ENCODE measurements at regions not wholly inside any gene's neighbourhood (a gene's known extent, or its start where the extent isn't known, plus 50 kb on each side); places are given as distances from the start of the nearest gene placed in this dataset.

- Histone ChIP-seq H3K27me3 (ENCODE audit: control insufficient read depth, insufficient read depth, low read length) (no peaks in the 10 kb centered on the region), H3K4me3 (ENCODE audit: low read depth, low read length) (no peak overlapping the region), H3K36me3 (ENCODE audit: control insufficient read depth, insufficient read depth, low read length) (no peaks in the 10 kb centered on the region), H3K27ac (ENCODE audit: insufficient read depth, low read length, poor library complexity, severe bottlenecking) (no peak overlapping the region), H3K9me3 (ENCODE audit: control insufficient read depth in 2 of 2, low read length in 2 of 2) (peaks cover 0 to 2% of the 10 kb centered on the region in 2 experiments), H3K4me1 (ENCODE audit: control insufficient read depth, insufficient read depth, low read length, poor library complexity, severe bottlenecking) (no peaks in the 10 kb centered on the region)
- no peaks in the 10 kb centered on the region for H3K27me3 Mint-ChIP-seq
- no peak overlapping the region for H3K4me3 Mint-ChIP-seq
- no peaks in the 10 kb centered on the region for H3K4me1 Mint-ChIP-seq
- no peaks in the 10 kb centered on the region for H3K36me3 Mint-ChIP-seq
- peaks cover 0 to 13% (median 3%) of the 10 kb centered on the region in 7 donors for H3K9me3 Mint-ChIP-seq
- ATAC-seq (ENCODE audit: low read depth in 2 of 2): no peak
- no peak overlapping the region for H3K27ac Mint-ChIP-seq
- no peak for DNase-seq
These were observed 140.9 kb downstream of the HGF start for GRCh38 chr7:81628951-81629350.

- no peak overlapping the region for H3K4me3 Mint-ChIP-seq
- no peaks in the 10 kb centered on the region for H3K4me1 Mint-ChIP-seq
- H3K36me3 ChIP-seq (ENCODE audit: control insufficient read depth, insufficient read depth, low read length): no peaks in the 10 kb centered on the region
- H3K27ac ChIP-seq (ENCODE audit: insufficient read depth, low read length, poor library complexity, severe bottlenecking): no peak overlapping the region
- H3K36me3 Mint-ChIP-seq: no peaks in the 10 kb centered on the region
- peaks cover 0 to 13% (median 3%) of the 10 kb centered on the region in 7 donors for H3K9me3 Mint-ChIP-seq
- no peak overlapping the region for H3K27ac Mint-ChIP-seq
- H3K27me3 Mint-ChIP-seq: no peaks in the 10 kb centered on the region
- no peaks in the 10 kb centered on the region for H3K4me1 ChIP-seq (ENCODE audit: control insufficient read depth, insufficient read depth, low read length, poor library complexity, severe bottlenecking)
- ATAC-seq (ENCODE audit: low read depth in 2 of 2) (no peak), DNase-seq (no peak)
- no peak overlapping the region for H3K4me3 ChIP-seq (ENCODE audit: low read depth, low read length)
- H3K9me3 ChIP-seq (ENCODE audit: control insufficient read depth in 2 of 2, low read length in 2 of 2): peaks cover 0 to 2% of the 10 kb centered on the region in 2 experiments
- no peaks in the 10 kb centered on the region for H3K27me3 ChIP-seq (ENCODE audit: control insufficient read depth, insufficient read depth, low read length)
These were observed 142.1 kb downstream of the HGF start for GRCh38 chr7:81627536-81628287.

- Mint-ChIP-seq H3K9me3 (peaks cover 0 to 9% (median 4%) of the 10 kb centered on the region in 7 donors), H3K36me3 (no peaks in the 10 kb centered on the region), H3K4me1 (no peaks in the 10 kb centered on the region), H3K27ac (no peak overlapping the region), H3K4me3 (no peak overlapping the region), H3K27me3 (no peaks in the 10 kb centered on the region)
- no peaks in the 10 kb centered on the region for H3K27me3 ChIP-seq (ENCODE audit: control insufficient read depth, insufficient read depth, low read length)
- ATAC-seq (ENCODE audit: low read depth in 2 of 2): no peak
- H3K4me1 ChIP-seq (ENCODE audit: control insufficient read depth, insufficient read depth, low read length, poor library complexity, severe bottlenecking): no peaks in the 10 kb centered on the region
- no peak overlapping the region for H3K4me3 ChIP-seq (ENCODE audit: low read depth, low read length)
- no peak for DNase-seq
- H3K27ac ChIP-seq (ENCODE audit: insufficient read depth, low read length, poor library complexity, severe bottlenecking): no peak overlapping the region
- H3K9me3 ChIP-seq (ENCODE audit: control insufficient read depth in 2 of 2, low read length in 2 of 2): peaks cover 0 to 2% of the 10 kb centered on the region in 2 experiments
- no peaks in the 10 kb centered on the region for H3K36me3 ChIP-seq (ENCODE audit: control insufficient read depth, insufficient read depth, low read length)
These were observed 143.8 kb downstream of the HGF start for GRCh38 chr7:81626008-81626407.

- no peaks in the 10 kb centered on the region for H3K4me1 Mint-ChIP-seq
- H3K27ac Mint-ChIP-seq: no peak overlapping the region
- H3K9me3 Mint-ChIP-seq: peaks cover 0 to 7% (median 3%) of the 10 kb centered on the region in 7 donors
- no peaks in the 10 kb centered on the region for H3K36me3 ChIP-seq (ENCODE audit: control insufficient read depth, insufficient read depth, low read length)
- H3K9me3 ChIP-seq (ENCODE audit: control insufficient read depth in 2 of 2, low read length in 2 of 2): peaks cover 0 to 2% of the 10 kb centered on the region in 2 experiments
- H3K27me3 Mint-ChIP-seq: no peaks in the 10 kb centered on the region
- H3K4me3 Mint-ChIP-seq: no peak overlapping the region
- H3K27me3 ChIP-seq (ENCODE audit: control insufficient read depth, insufficient read depth, low read length): no peaks in the 10 kb centered on the region
- no peak for DNase-seq
- no peaks in the 10 kb centered on the region for H3K36me3 Mint-ChIP-seq
- H3K27ac ChIP-seq (ENCODE audit: insufficient read depth, low read length, poor library complexity, severe bottlenecking): no peak overlapping the region
- no peak overlapping the region for H3K4me3 ChIP-seq (ENCODE audit: low read depth, low read length)
- no peak for ATAC-seq (ENCODE audit: low read depth in 2 of 2)
- no peaks in the 10 kb centered on the region for H3K4me1 ChIP-seq (ENCODE audit: control insufficient read depth, insufficient read depth, low read length, poor library complexity, severe bottlenecking)
These were observed 144.9 kb downstream of the HGF start for GRCh38 chr7:81624650-81625631.

- H3K4me3 ChIP-seq (ENCODE audit: low read depth, low read length): no peak overlapping the region
- peaks cover 2 to 9% (median 3%) of the 10 kb centered on the region in 7 donors for H3K9me3 Mint-ChIP-seq
- ATAC-seq (ENCODE audit: low read depth in 2 of 2): no peak
These were observed 145.7 kb downstream of the HGF start for GRCh38 chr7:81624021-81624592.

GRCh38 chr7:81623251-81623855, 146.5 kb downstream of the HGF start:
- H3K27ac Mint-ChIP-seq: no peak overlapping the region
- Histone ChIP-seq H3K9me3 (ENCODE audit: control insufficient read depth in 2 of 2, low read length in 2 of 2) (peaks cover 0 to 2% of the 10 kb centered on the region in 2 experiments), H3K27me3 (ENCODE audit: control insufficient read depth, insufficient read depth, low read length) (no peaks in the 10 kb centered on the region), H3K27ac (ENCODE audit: insufficient read depth, low read length, poor library complexity, severe bottlenecking) (no peak overlapping the region), H3K36me3 (ENCODE audit: control insufficient read depth, insufficient read depth, low read length) (no peaks in the 10 kb centered on the region), H3K4me1 (ENCODE audit: control insufficient read depth, insufficient read depth, low read length, poor library complexity, severe bottlenecking) (no peaks in the 10 kb centered on the region), H3K4me3 (ENCODE audit: low read depth, low read length) (no peak overlapping the region)
- no peak for ATAC-seq (ENCODE audit: low read depth in 2 of 2)
- no peaks in the 10 kb centered on the region for H3K36me3 Mint-ChIP-seq
- H3K27me3 Mint-ChIP-seq: no peaks in the 10 kb centered on the region
- peaks cover 2 to 11% (median 3%) of the 10 kb centered on the region in 7 donors for H3K9me3 Mint-ChIP-seq
- H3K4me1 Mint-ChIP-seq: no peaks in the 10 kb centered on the region
- no peak overlapping the region for H3K4me3 Mint-ChIP-seq
- no peak for DNase-seq

More at GRCh38 chr7:81624021-81624592, 145.7 kb downstream of the HGF start:
- no peaks in the 10 kb centered on the region for H3K36me3 Mint-ChIP-seq
- Histone ChIP-seq H3K36me3 (ENCODE audit: control insufficient read depth, insufficient read depth, low read length) (no peaks in the 10 kb centered on the region), H3K27me3 (ENCODE audit: control insufficient read depth, insufficient read depth, low read length) (no peaks in the 10 kb centered on the region), H3K27ac (ENCODE audit: insufficient read depth, low read length, poor library complexity, severe bottlenecking) (no peak overlapping the region), H3K4me1 (ENCODE audit: control insufficient read depth, insufficient read depth, low read length, poor library complexity, severe bottlenecking) (no peaks in the 10 kb centered on the region), H3K9me3 (ENCODE audit: control insufficient read depth in 2 of 2, low read length in 2 of 2) (peaks cover 0 to 2% of the 10 kb centered on the region in 2 experiments)
- H3K27ac Mint-ChIP-seq: no peak overlapping the region
- H3K27me3 Mint-ChIP-seq: no peaks in the 10 kb centered on the region
- DNase-seq: no peak
- no peaks in the 10 kb centered on the region for H3K4me1 Mint-ChIP-seq
- H3K4me3 Mint-ChIP-seq: no peak overlapping the region

- ATAC-seq (ENCODE audit: low read depth in 2 of 2): no peak
These were observed 148.0 kb downstream of the HGF start for GRCh38 chr7:81621893-81622292.

More at GRCh38 chr7:81621893-81622292, 148.0 kb downstream of the HGF start:
- peaks cover 0 to 2% of the 10 kb centered on the region in 2 experiments for H3K9me3 ChIP-seq (ENCODE audit: control insufficient read depth in 2 of 2, low read length in 2 of 2)
- Mint-ChIP-seq H3K9me3 (peaks cover 2 to 11% (median 3%) of the 10 kb centered on the region in 7 donors), H3K27ac (no peak overlapping the region), H3K36me3 (no peaks in the 10 kb centered on the region), H3K27me3 (no peaks in the 10 kb centered on the region), H3K4me3 (no peak overlapping the region), H3K4me1 (no peaks in the 10 kb centered on the region)
- no peaks in the 10 kb centered on the region for H3K27me3 ChIP-seq (ENCODE audit: control insufficient read depth, insufficient read depth, low read length)
- no peak overlapping the region for H3K27ac ChIP-seq (ENCODE audit: insufficient read depth, low read length, poor library complexity, severe bottlenecking)
- no peak overlapping the region for H3K4me3 ChIP-seq (ENCODE audit: low read depth, low read length)
- no peaks in the 10 kb centered on the region for H3K36me3 ChIP-seq (ENCODE audit: control insufficient read depth, insufficient read depth, low read length)
- no peaks in the 10 kb centered on the region for H3K4me1 ChIP-seq (ENCODE audit: control insufficient read depth, insufficient read depth, low read length, poor library complexity, severe bottlenecking)
- no peak for DNase-seq

Data from CD4-positive, CD25-positive, alpha-beta regulatory T cell (primary cell).